A549 (cell line): ENCODE measurements at regions not wholly inside any gene's neighbourhood (a gene's known extent, or its start where the extent isn't known, plus 50 kb on each side); places are given as distances from the start of the nearest gene placed in this dataset.

Experiments
- CEBPB ChIP-seq, 2 experiments: fragments of >200 bp in 1 of 2; sonication (Bioruptor Twin) in 1 of 2; formaldehyde crosslinking in 1 of 2; IDR thresholded peaks; 2 replicates each; pipeline ENCODE4 v1.6.1; 2012 to 2016
- POLR2A ChIP-seq: IDR thresholded peaks from 2 replicates; pipeline ENCODE4 v1.6.1; 2012; ENCODE audit warnings: mild to moderate bottlenecking, low read length

- TF ChIP-seq CEBPB (IDR thresholded peaks at IDR 0.05) (no peak), POLR2A (no peak)
These were observed 108.1 kb upstream of the GJB6 start for GRCh38 chr13:20340136-20340758.
